SU-DHL-6 (cell line): ENCODE measurements at regions not wholly inside any gene's neighbourhood (a gene's known extent, or its start where the extent isn't known, plus 50 kb on each side); places are given as distances from the start of the nearest gene placed in this dataset.

Experiments used
- H2AFZ ChIP-seq: fragments of 200-600 bp; sonication (generic); 2 replicates; pipeline ENCODE4 v1.6.1; 2014; ENCODE audit warnings: low read depth, mild to moderate bottlenecking, moderate library complexity, mixed read lengths, antibody characterized with exemption, low read length; ENCODE audit not compliant: severe bottlenecking
- H3F3A ChIP-seq: fragments of 200-600 bp; shearing (Covaris generic); 2 replicates; pipeline ENCODE4 v1.6.0; 2016; ENCODE audit warnings: antibody characterized with exemption, mild to moderate bottlenecking; ENCODE audit not compliant: insufficient read depth
- H3K27ac ChIP-seq: fragments of 200-600 bp; sonication (generic); 2 replicates; pipeline ENCODE4 v1.5.1; 2016; ENCODE audit warnings: low read depth, mild to moderate bottlenecking, low read length, moderate library complexity, mixed read lengths
- H3K27me3 ChIP-seq: fragments of 200-600 bp; sonication (generic), shearing (Covaris generic); 2 replicates; pipeline ENCODE4 v1.6.0; 2014; ENCODE audit warnings: mild to moderate bottlenecking, low read length
- H3K36me3 ChIP-seq: fragments of 200-600 bp; sonication (generic); 2 replicates; pipeline ENCODE4 v1.6.1; 2014; ENCODE audit warnings: mild to moderate bottlenecking, low read length, mixed read lengths
- H3K4me2 ChIP-seq: fragments of 300-600, 200-600 bp; shearing (Covaris generic), sonication (generic); 2 replicates; pipeline ENCODE4 v1.6.0; 2014; ENCODE audit warnings: low read length, low read depth, mild to moderate bottlenecking; ENCODE audit not compliant: poor library complexity, severe bottlenecking
- H3K4me3 ChIP-seq: fragments of 200-600 bp; sonication (generic); 2 replicates; pipeline ENCODE4 v1.5.1; 2014; ENCODE audit warnings: antibody characterized with exemption, low read length, mild to moderate bottlenecking, mixed read lengths; ENCODE audit not compliant: insufficient read depth, poor library complexity, severe bottlenecking
- H3K79me2 ChIP-seq: fragments of 200-600 bp; sonication (generic); 2 replicates; pipeline ENCODE4 v1.6.1; 2014; ENCODE audit warnings: mild to moderate bottlenecking, low read length, moderate library complexity; ENCODE audit not compliant: insufficient read depth
- H3K9ac ChIP-seq: fragments of 200-600 bp; sonication (generic); 2 replicates; pipeline ENCODE4 v1.7.0; 2014; ENCODE audit warnings: mild to moderate bottlenecking, low read length
- H3K9me2 ChIP-seq: fragments of 200-600 bp; sonication (generic); replicated peaks from 2 replicates; pipeline ENCODE4 v1.6.1; 2014; ENCODE audit warnings: low read length; ENCODE audit not compliant: insufficient read depth
- H3K9me3 ChIP-seq: fragments of 200-600 bp; sonication (generic); 2 replicates; pipeline ENCODE4 v1.6.1; 2014; ENCODE audit warnings: low read length, mixed read lengths; ENCODE audit not compliant: insufficient read depth
- H4K20me1 ChIP-seq: fragments of 200-600 bp; sonication (generic); 2 replicates; pipeline ENCODE4 v1.6.1; 2014; ENCODE audit warnings: low read depth, mild to moderate bottlenecking, antibody characterized with exemption, low read length, moderate library complexity, mixed read lengths
- CTCF ChIP-seq: fragments of 200-600 bp; sonication (generic); IDR thresholded peaks from one replicate; pipeline ENCODE4 v1.5.1; 2017; ENCODE audit warnings: antibody characterized with exemption, mild to moderate bottlenecking, low read length, moderate library complexity; ENCODE audit not compliant: insufficient read depth, poor library complexity, severe bottlenecking
- EZH2phosphoT487 ChIP-seq: fragments of 200-600 bp; sonication (generic), shearing (Covaris generic); conservative IDR thresholded peaks from 2 replicates; pipeline ENCODE4 v1.6.1; 2018; ENCODE audit warnings: mild to moderate bottlenecking, antibody characterized with exemption, low read length, moderate library complexity, mixed read lengths

DNA sequence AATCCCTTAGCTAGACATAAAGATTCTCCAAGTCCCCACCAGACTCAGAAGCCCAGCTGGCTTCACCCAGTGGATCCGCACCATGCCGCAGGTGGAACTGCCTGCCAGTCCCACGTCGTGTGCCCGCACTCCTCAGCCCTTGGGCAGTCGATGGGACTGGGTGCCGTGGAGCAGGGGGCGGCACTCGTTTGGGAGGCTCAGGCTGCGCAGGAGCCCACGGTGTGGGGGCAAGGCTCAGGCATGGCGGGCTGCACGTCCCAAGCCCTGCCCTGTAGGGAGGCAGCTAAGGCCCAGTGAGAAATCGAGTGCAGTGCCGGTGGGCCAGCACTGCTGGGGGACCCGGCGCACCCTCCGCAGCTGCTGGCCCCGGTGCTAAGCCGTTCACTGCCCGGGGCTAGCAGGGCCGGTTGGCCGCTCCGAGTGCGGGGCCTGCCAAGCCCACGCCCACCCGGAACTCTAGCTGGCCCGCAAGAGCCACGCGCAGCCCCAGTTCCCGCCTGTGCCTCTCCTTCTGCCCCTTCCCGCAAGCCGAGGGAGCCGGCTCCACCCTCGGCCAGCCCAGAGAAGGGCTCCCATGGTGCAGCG is 95.9 kb upstream of the DTNBP1 start:
- Histone ChIP-seq H3K79me2 (no peaks in the 10 kb centered on the region), H3K27ac (no peak overlapping the region), H3K9me3 (no peaks in the 10 kb centered on the region), H4K20me1 (no peaks in the 10 kb centered on the region), H3K9me2 (no peaks in the 10 kb centered on the region), H2AFZ (no peak overlapping the region), H3K36me3 (no peaks in the 10 kb centered on the region), H3K4me3 (no peak overlapping the region), H3K4me2 (no peak overlapping the region), H3F3A (no peaks in the 10 kb centered on the region), H3K9ac (no peak overlapping the region), H3K27me3 (no peaks in the 10 kb centered on the region)
- TF ChIP-seq EZH2phosphoT487 (no peak), CTCF (no peak)

DNA sequence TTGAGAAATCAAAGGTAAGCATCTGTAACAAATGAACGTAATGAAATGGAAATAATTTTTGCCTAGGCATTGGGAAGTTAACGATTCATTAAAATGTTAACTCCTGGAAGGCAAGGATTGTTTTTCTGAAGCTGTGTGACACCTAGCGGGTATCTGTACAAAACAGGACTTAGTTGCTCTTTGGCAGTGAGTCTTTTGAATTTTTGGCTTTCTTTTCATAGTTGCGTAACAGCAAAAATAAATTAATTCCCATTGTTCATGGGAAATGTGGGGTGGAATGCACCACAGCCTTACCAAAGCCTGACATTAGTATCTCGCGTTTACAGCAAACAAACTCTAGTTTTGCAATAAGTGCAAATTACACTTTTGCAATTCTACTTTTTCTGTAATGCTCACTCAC is 92.7 kb upstream of the DTNBP1 start:
- Histone ChIP-seq H3K36me3 (no peaks in the 10 kb centered on the region), H3K4me2 (no peak overlapping the region), H2AFZ (no peak overlapping the region)

GRCh38 chr6:15754706-15755079 is 91.9 kb upstream of the DTNBP1 start:
- Histone ChIP-seq H3K27me3 (no peaks in the 10 kb centered on the region), H3K36me3 (no peaks in the 10 kb centered on the region), H3K79me2 (no peaks in the 10 kb centered on the region), H3K4me3 (no peak overlapping the region), H3K9ac (no peak overlapping the region), H2AFZ (no peak overlapping the region), H3K27ac (no peak overlapping the region), H4K20me1 (no peaks in the 10 kb centered on the region), H3K9me3 (no peaks in the 10 kb centered on the region), H3K9me2 (no peaks in the 10 kb centered on the region), H3K4me2 (no peak overlapping the region), H3F3A (no peaks in the 10 kb centered on the region)
- no peak for TF ChIP-seq CTCF
- no peak for TF ChIP-seq EZH2phosphoT487

More for the DNA sequence above, 92.7 kb upstream of the DTNBP1 start:
- Histone ChIP-seq H4K20me1 (no peaks in the 10 kb centered on the region), H3K79me2 (no peaks in the 10 kb centered on the region), H3K4me3 (no peak overlapping the region), H3K9ac (no peak overlapping the region), H3K9me2 (no peaks in the 10 kb centered on the region), H3K27me3 (no peaks in the 10 kb centered on the region), H3K27ac (no peak overlapping the region), H3K9me3 (no peaks in the 10 kb centered on the region), H3F3A (no peaks in the 10 kb centered on the region)
- TF ChIP-seq CTCF, result no peak
- TF ChIP-seq EZH2phosphoT487, result no peak
